Heart left ventricle (tissue), 16 donors: ENCODE measurements at regions not wholly inside any gene's neighbourhood (a gene's known extent, or its start where the extent isn't known, plus 50 kb on each side); places are given as distances from the start of the nearest gene placed in this dataset.
A peak's percentile ranks its signal among the peaks of the same experiment; 100 is the strongest.

Source experiments
- ATAC-seq, 4 donors: fragments of 200-7000 bp; cut with Tn5 transposase; one replicate each; pipeline ENCODE4 v1.9.1; 2020 to 2022; ENCODE audit warnings: moderate library complexity in 4 of 4, mild to moderate bottlenecking in 3 of 4, moderate number of reproducible peaks in 1 of 4
- DNase-seq, 5 donors: peaks; one replicate each; pipeline ENCODE4 v3.0.0-alpha.2; 2020
- H3K27ac ChIP-seq, 12 donors: fragments of 200-600 bp; sonication (generic) in 4 of 12; one replicate each; pipeline versions ENCODE4 v1.5.0 to v1.8.0; 2016 to 2022; ENCODE audit warnings: mild to moderate bottlenecking in 2 of 12
- H3K27me3 ChIP-seq, 9 donors: fragments of 200-600 bp; sonication (generic) in 2 of 9; one replicate each; pipeline versions ENCODE4 v1.5.1 to v1.8.0; 2016 to 2022; ENCODE audit warnings: mild to moderate bottlenecking in 3 of 9
- H3K36me3 ChIP-seq, 9 donors: fragments of 200-600 bp; sonication (generic) in 2 of 9; one replicate each; pipeline versions ENCODE4 v1.5.0 to v1.8.0; 2018 to 2022; ENCODE audit warnings: mild to moderate bottlenecking in 2 of 9
- H3K4me1 ChIP-seq, 12 donors: fragments of 200-600 bp; sonication (generic) in 4 of 12; one replicate each; pipeline versions ENCODE4 v1.5.0 to v1.8.0; 2016 to 2022; ENCODE audit warnings: mild to moderate bottlenecking in 3 of 12
- H3K4me3 ChIP-seq, 12 donors: fragments of 200-600 bp; sonication (generic) in 4 of 12; one replicate each; pipeline versions ENCODE4 v1.5.0 to v1.8.0; 2017 to 2022; ENCODE audit warnings: mild to moderate bottlenecking in 9 of 12, moderate library complexity in 4 of 12
- H3K9me3 ChIP-seq, 12 donors: fragments of 200-600 bp; sonication (generic) in 4 of 12; one replicate each; pipeline versions ENCODE4 v1.5.0 to v1.8.0; 2016 to 2022; ENCODE audit warnings: mild to moderate bottlenecking in 1 of 12
- POLR2A ChIP-seq, 2 donors: fragments of 450-650 bp; IDR thresholded peaks; one replicate each; pipeline ENCODE4 v1.6.1; 2017; ENCODE audit warnings: antibody characterized with exemption in 2 of 2, mild to moderate bottlenecking in 2 of 2, moderate library complexity in 2 of 2
- WGBS, 4 donors: extraction: QIAGEN DNeasy Blood & Tissue Kit in 2 of 4; methylation state at CpG; one replicate each; pipeline versions ENCODE4 v1.1.5 to v1.1.7; 2013 to 2018; 5-methylcytosine and 5-hydroxymethylcytosine counted together
- intact Hi-C, 10 donors: fragments of 100-400 bp; cut with DNase I; formaldehyde crosslinking; loops; one replicate each; pipeline versions ENCODE4 v1.11.1 to v1.14.2; 2022
- TF ChIP-seq, protein P1 (sequence below), 12 donors: fragments of 200-600 bp; sonication (generic) in 4 of 12; IDR thresholded peaks; one replicate each; pipeline versions ENCODE4 v1.5.0 to v1.8.0; 2018 to 2022; ENCODE audit warnings: antibody characterized with exemption in 12 of 12, mild to moderate bottlenecking in 5 of 12
- donor health status: ischemic (EF 13 %, LVEDD 7.1; RV severe dilation, severe dysfunction).
- donor health status: healthy with polysubstance abuse.
- donor health status: DM: no; HTN: yes; CAD: no.
- donor health status: DM: no; HTN: no; CAD: no.
- donor health status: ischemic (EF 25% LVEDD 6.9; RV normal size, moderate dysfunction).
- donor health status: ischemic (EF 25% LVEDD 5.7; RV mildly dilated, moderate dysfunction).
- donor health status: healthy.
- donor health status: DM: yes; HTN: yes; CAD: no.
- donor health status: ischemic (EF 35%, LVEDD 5.7; RV mildly dilated, moderate dysfunction).
- donor health status: nonischemic (EF 11% LVEDD 7.7; RV severe dilation, severe dysfunction).
- donor health status: DM: yes; HTN: yes; CAD: no.
- donor health status: PGD.
- donor health status: ischemic (EF 29% LVEDD 5.4; RV normal size, mild dysfunction).
- donor health status: nonischemic (EF 23%, LVEDD 6.1; RV moderate dilation, normal function).

DNA sequence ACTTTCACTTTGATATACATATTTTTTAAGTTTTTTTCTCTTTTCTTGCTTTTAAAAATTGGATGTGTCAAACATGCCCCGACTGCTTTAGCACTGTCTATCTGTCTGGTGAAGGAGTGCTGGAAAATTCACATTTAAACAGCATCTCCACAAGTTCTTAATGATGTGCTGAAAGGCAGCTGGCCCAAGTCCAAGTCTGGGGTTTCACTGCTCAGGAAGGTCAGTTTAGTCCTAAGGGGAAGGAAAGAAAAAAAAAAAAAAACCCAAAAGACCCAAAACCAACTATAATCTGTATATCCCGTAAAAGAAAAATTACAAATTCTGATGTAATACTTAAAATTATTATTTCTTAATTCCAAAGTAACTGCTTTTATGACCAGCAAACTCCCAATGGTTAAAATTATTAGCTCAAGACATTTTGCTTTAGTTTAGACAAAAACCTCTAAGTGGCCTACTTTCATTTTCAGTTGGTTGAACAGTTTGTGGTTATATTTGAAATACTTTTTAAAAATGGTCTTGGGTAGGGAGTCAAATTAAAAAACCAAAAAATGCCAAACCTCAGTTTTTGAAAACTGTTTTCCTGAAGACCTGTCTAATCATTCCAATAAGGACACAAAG is 79.5 kb upstream of the PREP start:
- no peaks in the 10 kb centered on the region for H3K36me3 ChIP-seq
- H3K4me1 ChIP-seq = peaks cover 0 to 39% (median 2%) of the 10 kb centered on the region in 12 donors
- no peak for TF ChIP-seq POLR2A (IDR thresholded peaks at IDR 0.05)
- TF ChIP-seq, protein P1, sequence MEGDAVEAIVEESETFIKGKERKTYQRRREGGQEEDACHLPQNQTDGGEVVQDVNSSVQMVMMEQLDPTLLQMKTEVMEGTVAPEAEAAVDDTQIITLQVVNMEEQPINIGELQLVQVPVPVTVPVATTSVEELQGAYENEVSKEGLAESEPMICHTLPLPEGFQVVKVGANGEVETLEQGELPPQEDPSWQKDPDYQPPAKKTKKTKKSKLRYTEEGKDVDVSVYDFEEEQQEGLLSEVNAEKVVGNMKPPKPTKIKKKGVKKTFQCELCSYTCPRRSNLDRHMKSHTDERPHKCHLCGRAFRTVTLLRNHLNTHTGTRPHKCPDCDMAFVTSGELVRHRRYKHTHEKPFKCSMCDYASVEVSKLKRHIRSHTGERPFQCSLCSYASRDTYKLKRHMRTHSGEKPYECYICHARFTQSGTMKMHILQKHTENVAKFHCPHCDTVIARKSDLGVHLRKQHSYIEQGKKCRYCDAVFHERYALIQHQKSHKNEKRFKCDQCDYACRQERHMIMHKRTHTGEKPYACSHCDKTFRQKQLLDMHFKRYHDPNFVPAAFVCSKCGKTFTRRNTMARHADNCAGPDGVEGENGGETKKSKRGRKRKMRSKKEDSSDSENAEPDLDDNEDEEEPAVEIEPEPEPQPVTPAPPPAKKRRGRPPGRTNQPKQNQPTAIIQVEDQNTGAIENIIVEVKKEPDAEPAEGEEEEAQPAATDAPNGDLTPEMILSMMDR (IDR thresholded peaks at IDR 0.05) = no peak
- intact Hi-C loops = loop anchor here in 9 of 10 donors (5.0 to 10.0 kb wide), 10 partner anchors 252 to 842 kb away; partner anchors contain the start of genes PRDM1 (in 3 of the 9) and ATG5 (in 1 of the 9)
- H3K4me3 ChIP-seq = peak overlapping the region in 3 of 12 donors; percentile 2 to 32 (median 21)
- WGBS, 4 donors = 23 to 35% (median 26%) methylated on average over 2 of the region's 2 CpGs
- ATAC-seq (peak in 1 of 4 donors; percentile 36), DNase-seq (peak; percentile 53 to 71 (median 59))
- H3K9me3 ChIP-seq = peaks cover 0 to 4% (median 2%) of the 10 kb centered on the region in 12 donors
- peak overlapping the region in 1 of 12 donors; percentile 37 for H3K27ac ChIP-seq
- H3K27me3 ChIP-seq = no peaks in the 10 kb centered on the region

DNA sequence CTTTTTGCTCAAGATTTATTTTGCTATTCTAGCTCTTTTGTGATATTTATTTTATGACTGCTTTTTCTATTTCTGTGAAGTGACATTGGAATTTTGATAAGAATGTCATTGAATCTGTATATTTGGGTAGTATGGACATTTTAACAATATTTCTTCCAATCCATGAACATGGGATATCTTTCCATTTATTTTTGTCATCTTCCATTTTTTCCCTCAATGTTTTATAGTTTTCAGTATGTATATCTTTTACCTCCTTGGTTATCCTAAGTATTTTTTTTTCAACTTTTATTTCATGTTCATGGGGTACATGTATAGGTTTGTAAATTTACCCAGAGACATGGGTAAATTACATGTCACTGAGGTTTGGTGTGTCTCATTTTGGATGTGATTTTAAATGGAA is 74.1 kb upstream of the PREP start:
- Histone ChIP-seq H3K4me3 (no peak overlapping the region), H3K36me3 (no peaks in the 10 kb centered on the region), H3K27ac (no peak overlapping the region), H3K27me3 (no peaks in the 10 kb centered on the region), H3K9me3 (peaks cover 0 to 25% (median 12%) of the 10 kb centered on the region in 12 donors), H3K4me1 (peaks cover 0 to 4% (median 0%) of the 10 kb centered on the region in 12 donors)
- intact Hi-C loops = no loop called here
- ATAC-seq (no peak), DNase-seq (no peak)
- TF ChIP-seq, protein P1 (IDR thresholded peaks at IDR 0.05) = no peak

- Histone ChIP-seq H3K4me1 (no peaks in the 10 kb centered on the region), H3K9me3 (peaks cover 0 to 25% (median 12%) of the 10 kb centered on the region in 12 donors), H3K27me3 (peaks cover 0 to 4% (median 0%) of the 10 kb centered on the region in 9 donors), H3K36me3 (no peaks in the 10 kb centered on the region), H3K27ac (no peak overlapping the region), H3K4me3 (no peak overlapping the region)
- WGBS, 4 donors = 69 to 78% (median 72%) methylated on average over 5 of the region's 5 CpGs
- TF ChIP-seq, protein P1 (IDR thresholded peaks at IDR 0.05) = no peak
- no peak for TF ChIP-seq POLR2A (IDR thresholded peaks at IDR 0.05)
- DNase-seq (no peak), ATAC-seq (no peak)
- intact Hi-C loops = no loop called here
Measured at GRCh38 chr6:105474234-105474633, 71.4 kb upstream of the PREP start.

DNA sequence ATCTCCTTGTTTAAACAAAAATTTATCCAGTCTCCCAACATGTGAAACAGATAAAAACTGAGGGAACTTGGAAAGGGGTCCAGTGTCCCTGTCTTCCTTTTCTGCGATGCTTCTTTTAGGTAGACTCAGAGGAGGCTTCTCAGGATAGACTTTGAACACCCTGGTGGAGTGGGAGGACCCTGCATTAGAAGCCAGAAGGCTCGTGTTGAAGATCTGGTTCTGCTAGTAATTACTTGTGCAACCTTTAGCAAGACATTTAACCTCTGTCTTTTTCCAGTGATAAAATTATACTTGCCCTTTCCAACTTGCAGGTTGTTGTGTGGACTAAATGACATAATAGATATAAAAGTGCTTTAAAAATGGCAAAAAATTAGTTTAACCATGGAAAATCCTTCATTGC is 67.1 kb upstream of the PREP start:
- TF ChIP-seq, protein P1 (IDR thresholded peaks at IDR 0.05) = no peak
- no peak for TF ChIP-seq POLR2A (IDR thresholded peaks at IDR 0.05)
- Histone ChIP-seq H3K9me3 (peaks cover 0 to 15% (median 8%) of the 10 kb centered on the region in 12 donors), H3K27ac (no peak overlapping the region), H3K27me3 (peaks cover 0 to 4% (median 0%) of the 10 kb centered on the region in 9 donors), H3K4me1 (no peaks in the 10 kb centered on the region), H3K4me3 (no peak overlapping the region), H3K36me3 (no peaks in the 10 kb centered on the region)
- ATAC-seq (no peak), DNase-seq (no peak)
- intact Hi-C loops = no loop called here
- whole genome bisulfite sequencing, 4 donors = 63 to 71% (median 69%) methylated on average over 2 of the region's 2 CpGs
